ENCODE measurements at regions not wholly inside any gene's neighbourhood (a gene's known extent, or its start where the extent isn't known, plus 50 kb on each side); places are given as distances from the start of the nearest gene placed in this dataset.
A peak's percentile ranks its signal among the peaks of the same experiment; 100 is the strongest.
"Not testable (repeated sequence)": the region's sequence is repeated elsewhere in the genome, so short reads cannot be mapped to it uniquely, and the experiment has no call there.

DNA sequence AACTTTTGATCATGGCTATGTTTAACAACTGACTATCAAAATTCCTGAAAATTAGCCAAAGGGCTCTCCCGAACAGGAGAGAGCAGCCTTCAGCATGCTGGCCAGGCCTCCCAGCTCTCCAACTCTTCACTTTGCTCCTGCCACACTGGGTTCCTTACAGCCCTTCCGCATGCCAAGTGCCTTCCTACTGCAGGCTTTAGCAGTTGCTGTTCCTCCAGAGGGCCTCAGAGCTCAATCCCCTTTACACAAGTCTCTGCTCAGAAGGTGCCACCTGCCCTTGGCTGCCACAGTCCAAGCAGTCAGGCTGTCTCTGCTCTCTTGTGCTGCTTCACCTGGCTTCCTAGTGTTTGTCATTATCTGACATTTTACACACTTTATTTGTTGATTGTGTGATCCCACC is 553.1 kb upstream of the PPP2R3A start:
- DNase-seq: no peak

DNA sequence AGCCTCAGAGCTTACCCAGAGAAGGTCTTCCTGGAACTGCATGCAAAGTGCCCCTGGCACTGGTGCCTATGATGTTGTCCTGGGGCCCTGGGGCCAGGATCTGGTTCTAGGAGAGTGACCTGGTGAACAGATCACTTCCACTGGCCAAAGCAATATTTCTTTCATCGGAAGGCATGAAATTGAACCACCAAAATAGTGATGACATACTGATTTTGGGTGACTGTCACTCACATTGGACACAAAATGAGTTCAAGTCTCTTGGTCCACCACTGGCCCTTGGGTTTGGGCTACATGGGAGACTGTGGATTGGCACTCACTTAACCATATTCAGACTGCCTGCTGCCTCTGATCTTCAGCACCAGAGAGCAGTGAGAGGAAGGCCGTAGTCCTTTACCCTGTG is 549.3 kb upstream of the PPP2R3A start:
- no peak for DNase-seq

GRCh38 chr3:135419155-135419554 is 546.4 kb upstream of the PPP2R3A start:
- DNase-seq: no peak

- no peak for DNase-seq
These were observed 539.0 kb upstream of the PPP2R3A start for GRCh38 chr3:135426508-135426907.

GRCh38 chr3:135432402-135432801 is 533.1 kb upstream of the PPP2R3A start:
- DNase-seq: no peak

GRCh38 chr3:135438889-135439597 is 526.5 kb upstream of the PPP2R3A start:
- not testable (repeated sequence) for DNase-seq

DNA sequence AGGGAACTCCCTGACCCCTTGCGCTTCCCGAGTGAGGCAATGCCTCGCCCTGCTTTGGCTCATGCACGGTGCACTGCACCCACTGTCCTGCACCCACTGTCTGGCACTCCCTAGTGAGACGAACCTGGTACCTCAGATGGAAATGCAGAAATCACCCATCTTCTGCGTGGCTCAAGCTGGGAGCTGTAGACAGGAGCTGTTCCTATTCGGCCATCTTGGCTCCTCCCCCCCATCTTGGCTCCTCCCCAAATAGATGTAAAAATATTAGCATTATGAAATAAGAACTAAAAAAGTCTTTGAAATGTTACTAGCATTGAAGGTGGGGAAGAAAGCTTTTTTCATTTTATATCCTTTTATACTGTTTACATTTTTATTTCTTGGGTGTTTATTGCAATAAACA is 525.9 kb upstream of the PPP2R3A start:
- DNase-seq: not testable (repeated sequence)

DNA sequence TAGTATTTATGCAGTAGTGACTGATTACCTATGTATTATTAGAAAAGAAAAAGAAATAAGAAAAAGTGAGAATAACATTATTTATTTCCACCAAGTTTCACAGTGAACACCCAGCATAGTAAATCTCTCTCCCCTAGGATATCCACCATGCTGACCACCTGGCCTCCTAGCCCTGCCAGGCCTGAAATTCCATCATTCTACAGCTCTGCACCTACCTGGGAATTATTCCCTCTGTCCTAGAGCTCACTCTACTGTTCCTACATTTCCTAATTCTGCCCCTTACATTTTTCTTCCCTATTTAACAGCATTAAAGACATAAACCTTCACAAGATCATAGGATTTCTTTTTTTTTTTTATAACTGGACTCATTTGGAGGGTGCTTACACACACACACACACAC is 525.3 kb upstream of the PPP2R3A start:
- DNase-seq: no peak

GRCh38 chr3:135440746-135441145 is 524.8 kb upstream of the PPP2R3A start:
- DNase-seq: no peak

- DNase-seq: no peak
These were observed 521.5 kb upstream of the PPP2R3A start for GRCh38 chr3:135444058-135444457.

GRCh38 chr3:135447483-135447882 is 518.0 kb upstream of the PPP2R3A start:
- no peak for DNase-seq

GRCh38 chr3:135448520-135448919 is 517.0 kb upstream of the PPP2R3A start:
- no peak for DNase-seq

- DNase-seq: no peak
These were observed 516.5 kb upstream of the PPP2R3A start for GRCh38 chr3:135449046-135449445.

- DNase-seq: no peak
These were observed 514.3 kb upstream of the PPP2R3A start for GRCh38 chr3:135451037-135451785.

- DNase-seq: no peak
These were observed 512.6 kb upstream of the PPP2R3A start for GRCh38 chr3:135452881-135453280.

GRCh38 chr3:135453326-135453725 is 512.2 kb upstream of the PPP2R3A start:
- DNase-seq: no peak

DNA sequence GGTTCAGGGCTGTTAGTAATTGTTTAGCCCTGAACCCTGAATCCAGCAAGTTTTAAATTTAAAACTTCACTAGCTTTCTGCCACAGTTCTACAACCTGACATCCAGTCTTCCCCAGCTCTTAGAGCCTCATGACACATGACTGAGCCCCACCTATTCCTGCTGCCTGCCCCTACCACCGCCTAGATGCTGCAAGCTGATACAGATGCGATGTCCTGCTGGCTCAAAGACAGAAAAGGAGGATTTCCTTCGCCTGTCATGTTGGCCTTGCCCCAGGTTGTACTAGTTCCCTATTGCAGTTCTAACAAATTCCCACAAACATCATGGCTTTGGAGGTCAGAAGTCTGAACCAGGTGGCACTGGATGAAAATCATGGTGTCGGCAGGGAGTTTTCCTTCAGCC is 510.6 kb upstream of the PPP2R3A start:
- no peak for DNase-seq

DNA sequence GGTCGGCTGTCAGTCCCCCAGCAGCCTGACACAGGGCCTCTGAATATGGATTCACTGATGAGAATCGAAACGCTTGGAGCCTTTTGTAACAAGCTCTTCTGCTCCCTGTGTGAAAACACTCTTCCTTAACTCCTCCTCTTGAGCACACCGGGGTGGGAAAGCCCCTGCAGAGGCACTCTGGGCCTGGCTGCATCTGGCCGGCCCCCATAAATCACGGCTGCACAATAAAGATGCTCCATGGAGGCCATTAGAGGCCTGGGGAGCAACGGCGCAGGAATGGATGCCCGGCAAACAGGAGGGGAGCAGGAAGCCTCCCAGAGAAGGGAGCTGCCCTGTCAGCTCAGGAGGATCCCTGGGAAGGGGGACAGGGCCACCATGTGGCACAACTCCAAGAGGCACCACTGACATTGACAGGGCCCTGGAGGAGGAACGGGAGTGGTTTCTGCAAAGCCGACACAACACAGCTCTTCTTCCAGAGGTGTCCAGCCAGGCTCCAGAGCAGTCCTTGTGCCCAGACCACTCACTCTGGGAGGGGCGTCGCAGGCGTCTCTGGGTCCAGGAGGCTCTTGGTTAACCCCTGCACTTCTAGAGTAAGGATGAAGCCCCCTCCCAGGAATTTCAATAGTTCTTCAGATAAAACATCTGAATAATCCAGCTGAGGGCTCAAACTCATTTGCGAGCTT is 509.3 kb upstream of the PPP2R3A start:
- peak; percentile 11 for DNase-seq

DNA sequence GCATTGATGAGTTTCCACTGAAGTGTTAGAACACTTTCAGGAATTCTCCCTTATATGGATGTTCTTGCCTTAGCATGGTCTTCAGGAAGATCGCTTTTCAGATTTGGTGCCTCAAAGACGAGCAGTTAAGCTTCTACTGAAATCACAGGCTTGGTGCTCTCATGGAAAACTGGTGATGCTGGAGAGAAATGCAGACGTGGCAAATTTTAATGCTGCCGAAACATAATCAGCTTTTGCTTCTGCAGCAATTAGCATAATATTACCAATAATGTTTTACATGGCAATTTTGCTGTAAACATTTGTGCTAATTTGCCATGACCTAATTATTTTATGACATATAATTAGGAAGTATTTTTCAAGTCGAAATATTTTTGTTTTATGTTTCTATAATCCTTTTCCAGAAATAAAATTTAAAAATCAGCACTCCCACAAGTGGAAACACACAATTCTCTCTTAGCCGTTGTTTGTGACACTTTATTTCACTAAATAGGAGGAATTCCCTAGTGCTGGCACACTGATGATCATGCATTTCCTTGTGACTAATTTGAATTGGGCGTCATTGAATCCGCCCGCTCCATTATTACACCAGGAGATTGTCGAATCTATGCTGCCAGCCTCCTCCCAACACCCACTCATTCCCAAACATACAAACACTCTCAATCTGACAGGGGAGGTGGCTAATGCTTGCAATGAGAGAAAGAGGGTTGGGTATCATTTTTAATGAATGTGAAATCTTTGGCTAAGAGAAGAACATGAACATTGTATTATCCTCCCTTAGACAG is 506.8 kb upstream of the PPP2R3A start:
- DNase-seq: no peak

GRCh38 chr3:135460273-135460672 is 505.3 kb upstream of the PPP2R3A start:
- no peak for DNase-seq

- DNase-seq: no peak
These were observed 493.6 kb upstream of the PPP2R3A start for GRCh38 chr3:135471911-135472310.

DNA sequence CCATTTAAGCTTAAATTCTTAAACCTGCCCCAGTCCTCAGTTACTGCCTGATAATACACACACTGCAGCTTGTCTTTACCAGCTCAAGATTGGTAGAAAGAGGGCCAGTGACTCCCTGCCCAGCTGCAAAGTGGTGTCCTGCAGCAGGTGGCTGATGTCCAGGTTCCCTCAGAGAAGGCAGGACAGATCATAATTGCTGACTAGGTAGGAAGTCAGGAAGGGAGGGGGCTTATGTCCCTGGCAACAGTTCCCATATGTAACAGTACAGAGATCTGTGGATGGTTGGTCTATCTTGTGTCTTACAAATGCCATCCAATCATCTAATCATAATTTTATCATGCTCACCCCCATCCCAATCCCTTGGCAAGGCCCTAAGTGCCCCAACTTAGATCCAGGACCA is 492.1 kb upstream of the PPP2R3A start:
- DNase-seq: no peak

GRCh38 chr3:135487261-135487660 is 478.3 kb upstream of the PPP2R3A start:
- no peak for DNase-seq
